ENCODE measurements at regions not wholly inside any gene's neighbourhood (a gene's known extent, or its start where the extent isn't known, plus 50 kb on each side); places are given as distances from the start of the nearest gene placed in this dataset.

DNA sequence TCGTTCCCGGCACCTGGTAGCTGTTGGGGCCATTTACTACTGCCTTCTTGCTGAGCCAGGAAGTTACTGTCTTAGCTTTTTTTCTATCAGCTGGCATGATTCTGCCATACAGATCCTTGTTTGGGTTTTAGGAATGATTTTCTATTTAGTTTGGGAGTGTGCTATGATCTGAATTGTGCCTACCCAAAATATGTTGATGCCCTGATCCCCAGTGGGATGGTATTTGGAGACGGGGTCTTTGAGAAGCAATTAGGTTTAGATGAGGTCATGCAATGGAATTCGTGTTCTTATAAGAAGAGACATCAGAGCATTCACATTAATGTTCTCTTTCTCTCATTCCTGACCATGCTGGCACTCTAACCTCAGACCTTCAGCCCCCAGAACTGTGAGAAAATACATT lies 59.4 kb upstream of the HS3ST2 start:
- peaks cover 11% of the 10 kb centered on the region for H3K27me3 Mint-ChIP-seq
- intact Hi-C loops (cut with micrococcal nuclease), result no loop called here
- H3K36me3 Mint-ChIP-seq (ENCODE audit: low read depth), result no peaks in the 10 kb centered on the region
- CTCF ChIA-PET, result interaction anchor here (1.1 kb wide), 1 partner anchor 11 kb away, joined by 3 read pairs; no protein-coding TSS in a partner anchor
- H3K4me1 Mint-ChIP-seq (ENCODE audit: low read depth), result no peaks in the 10 kb centered on the region
- no peak for ATAC-seq
- no peak for DNase-seq
- H3K4me3 Mint-ChIP-seq, result no peak overlapping the region
- TF ChIP-seq, protein P1, sequence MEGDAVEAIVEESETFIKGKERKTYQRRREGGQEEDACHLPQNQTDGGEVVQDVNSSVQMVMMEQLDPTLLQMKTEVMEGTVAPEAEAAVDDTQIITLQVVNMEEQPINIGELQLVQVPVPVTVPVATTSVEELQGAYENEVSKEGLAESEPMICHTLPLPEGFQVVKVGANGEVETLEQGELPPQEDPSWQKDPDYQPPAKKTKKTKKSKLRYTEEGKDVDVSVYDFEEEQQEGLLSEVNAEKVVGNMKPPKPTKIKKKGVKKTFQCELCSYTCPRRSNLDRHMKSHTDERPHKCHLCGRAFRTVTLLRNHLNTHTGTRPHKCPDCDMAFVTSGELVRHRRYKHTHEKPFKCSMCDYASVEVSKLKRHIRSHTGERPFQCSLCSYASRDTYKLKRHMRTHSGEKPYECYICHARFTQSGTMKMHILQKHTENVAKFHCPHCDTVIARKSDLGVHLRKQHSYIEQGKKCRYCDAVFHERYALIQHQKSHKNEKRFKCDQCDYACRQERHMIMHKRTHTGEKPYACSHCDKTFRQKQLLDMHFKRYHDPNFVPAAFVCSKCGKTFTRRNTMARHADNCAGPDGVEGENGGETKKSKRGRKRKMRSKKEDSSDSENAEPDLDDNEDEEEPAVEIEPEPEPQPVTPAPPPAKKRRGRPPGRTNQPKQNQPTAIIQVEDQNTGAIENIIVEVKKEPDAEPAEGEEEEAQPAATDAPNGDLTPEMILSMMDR (IDR thresholded peaks at IDR 0.05), result no peak
- H3K9me3 Mint-ChIP-seq, result peaks cover 2% of the 10 kb centered on the region
- POLR2A ChIA-PET, result no interaction called here
- no peak overlapping the region for H3K27ac Mint-ChIP-seq

DNA sequence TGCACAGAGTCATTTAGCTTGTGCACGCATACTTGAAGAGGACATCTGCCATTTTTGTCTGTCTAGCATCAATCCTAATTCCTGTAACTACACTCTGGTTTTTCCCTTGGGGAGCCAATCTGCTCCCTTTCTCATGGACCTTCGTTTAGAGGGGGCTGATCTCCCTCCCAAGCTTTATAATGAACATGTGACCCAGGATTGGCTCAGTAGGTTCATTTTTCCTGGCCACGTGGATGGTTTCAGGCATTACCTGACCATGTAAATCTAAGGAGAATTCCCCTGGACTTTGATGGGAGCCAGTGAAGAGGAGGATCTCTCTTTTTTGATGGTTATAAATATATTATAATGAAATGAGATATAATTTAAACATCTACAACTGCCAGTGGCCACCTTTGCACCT lies 56.8 kb upstream of the HS3ST2 start:
- DNase-seq, result no peak
- Mint-ChIP-seq H3K36me3 (ENCODE audit: low read depth) (no peaks in the 10 kb centered on the region), H3K27ac (no peak overlapping the region), H3K9me3 (no peaks in the 10 kb centered on the region), H3K27me3 (peaks cover 12% of the 10 kb centered on the region), H3K4me1 (ENCODE audit: low read depth) (no peaks in the 10 kb centered on the region), H3K4me3 (no peak overlapping the region)
- ATAC-seq, result no peak
- intact Hi-C loops (cut with micrococcal nuclease), result no loop called here
- CTCF ChIA-PET, result no interaction called here
- TF ChIP-seq, protein P1 (IDR thresholded peaks at IDR 0.05), result no peak
- POLR2A ChIA-PET, result no interaction called here

DNA sequence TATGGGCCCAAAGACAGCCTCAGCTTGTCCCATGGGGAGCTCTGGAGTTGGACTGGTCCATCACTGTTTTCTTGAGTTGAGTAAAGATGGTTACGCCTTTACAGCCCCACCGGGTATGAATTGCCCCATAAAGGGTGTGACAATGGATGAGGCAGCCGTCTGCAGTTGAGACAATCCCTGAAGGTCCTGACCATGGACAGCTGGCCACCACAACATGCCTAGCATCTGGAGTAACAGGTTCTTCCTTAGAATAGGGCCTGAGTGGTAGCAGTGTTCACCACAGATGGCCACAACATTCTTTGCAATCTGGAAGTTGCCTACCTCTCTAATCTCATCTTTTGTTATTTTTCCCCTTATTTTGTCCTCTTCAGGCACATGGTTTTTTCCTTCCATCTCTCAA lies 51.5 kb upstream of the HS3ST2 start:
- DNase-seq (no peak), ATAC-seq (no peak)
- CTCF ChIA-PET, result no interaction called here
- TF ChIP-seq, protein P1 (IDR thresholded peaks at IDR 0.05), result no peak
- Mint-ChIP-seq H3K36me3 (ENCODE audit: low read depth) (no peaks in the 10 kb centered on the region), H3K27me3 (peaks cover 8% of the 10 kb centered on the region), H3K27ac (no peak overlapping the region), H3K9me3 (no peaks in the 10 kb centered on the region), H3K4me3 (no peak overlapping the region), H3K4me1 (ENCODE audit: low read depth) (no peaks in the 10 kb centered on the region)
- POLR2A ChIA-PET, result no interaction called here
- intact Hi-C loops (cut with micrococcal nuclease), result no loop called here

DNA sequence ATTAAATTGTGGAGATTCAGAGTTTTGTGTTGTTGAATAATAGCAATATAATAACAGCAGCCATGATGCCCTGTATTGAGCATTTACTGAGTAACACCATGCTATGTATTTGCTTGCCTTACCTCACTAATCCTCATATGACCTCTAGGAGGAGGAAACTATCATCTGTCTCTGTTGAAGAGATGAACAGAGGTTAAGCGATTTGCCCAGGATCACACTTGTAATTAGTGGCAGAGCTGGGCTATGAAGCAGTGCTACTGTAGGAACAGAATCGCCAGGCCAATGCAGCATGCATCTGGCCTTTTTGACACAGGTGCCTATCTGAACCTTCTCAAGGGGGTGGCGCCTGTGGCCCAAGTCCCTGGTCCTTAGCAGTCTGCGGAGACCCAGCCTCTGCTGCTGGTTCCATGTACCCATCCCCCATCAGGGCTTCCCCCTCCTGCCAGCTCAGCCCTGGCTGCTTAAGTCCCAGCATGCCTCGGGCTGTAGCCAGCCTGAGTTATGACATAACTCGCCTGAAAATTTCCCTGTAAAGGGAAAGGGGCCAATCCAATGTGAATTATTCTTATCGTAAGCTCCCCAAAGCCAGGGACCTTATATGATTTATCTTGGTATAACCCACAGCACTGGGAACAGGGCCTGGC lies 50.4 kb upstream of the HS3ST2 start:
- intact Hi-C loops (cut with micrococcal nuclease), result no loop called here
- H3K9me3 Mint-ChIP-seq, result no peaks in the 10 kb centered on the region
- H3K27me3 Mint-ChIP-seq, result peaks cover 6% of the 10 kb centered on the region
- ATAC-seq (no peak), DNase-seq (no peak)
- ChIA-PET POLR2A (no interaction called here), CTCF (no interaction called here)
- H3K27ac Mint-ChIP-seq, result no peak overlapping the region
- TF ChIP-seq, protein P1 (IDR thresholded peaks at IDR 0.05), result no peak
- no peak overlapping the region for H3K4me3 Mint-ChIP-seq
- H3K4me1 Mint-ChIP-seq (ENCODE audit: low read depth), result no peaks in the 10 kb centered on the region
- no peaks in the 10 kb centered on the region for H3K36me3 Mint-ChIP-seq (ENCODE audit: low read depth)

Data from activated CD8-positive, alpha-beta T cell treated with anti-CD3 and anti-CD28 coated beads for 36 hours (primary cell).